GM23338 (cell line): ENCODE measurements at regions not wholly inside any gene's neighbourhood (a gene's known extent, or its start where the extent isn't known, plus 50 kb on each side); places are given as distances from the start of the nearest gene placed in this dataset.
A peak's percentile ranks its signal among the peaks of the same experiment; 100 is the strongest.

ENCODE experiments used
- ATAC-seq: fragments of 200-7000 bp; cut with Tn5 transposase; 3 replicates; pipeline ENCODE4 v1.9.1; 2020
- DNase-seq: peaks from one replicate; pipeline ENCODE4 v3.0.0-alpha.2; 2015; ENCODE audit warnings: low spot score
- H2AFZ ChIP-seq: fragments of 200-600 bp; sonication (generic); 2 replicates; pipeline ENCODE4 v1.8.0; 2016; ENCODE audit warnings: antibody characterized with exemption, mild to moderate bottlenecking, moderate library complexity
- H3F3A ChIP-seq: fragments of 200-600 bp; sonication (generic); replicated peaks from 2 replicates; pipeline ENCODE4 v1.8.0; 2017; ENCODE audit warnings: antibody characterized with exemption, mixed run types, low read depth
- H3K27ac ChIP-seq: fragments of 200-600 bp; sonication (generic); 2 replicates; pipeline ENCODE4 v1.6.1; 2016; ENCODE audit warnings: low read depth
- H3K27me3 ChIP-seq: fragments of 200-600 bp; sonication (generic); 2 replicates; pipeline ENCODE4 v1.8.0; 2016; ENCODE audit warnings: mild to moderate bottlenecking, mixed run types, moderate library complexity; ENCODE audit not compliant: insufficient read depth
- H3K36me3 ChIP-seq: fragments of 200-600 bp; sonication (generic); 2 replicates; pipeline ENCODE4 v1.8.0; 2016; ENCODE audit warnings: mild to moderate bottlenecking; ENCODE audit not compliant: insufficient read depth
- H3K4me1 ChIP-seq: fragments of 200-600 bp; sonication (generic); 2 replicates; pipeline ENCODE4 v1.8.0; 2016; ENCODE audit warnings: mild to moderate bottlenecking, moderate library complexity; ENCODE audit not compliant: insufficient read depth
- H3K4me2 ChIP-seq: fragments of 200-600 bp; sonication (generic); 2 replicates; pipeline ENCODE4 v1.7.1; 2017; ENCODE audit warnings: mixed run types
- H3K4me3 ChIP-seq: fragments of 200-600 bp; sonication (generic); 2 replicates; pipeline ENCODE4 v1.6.1; 2016; ENCODE audit warnings: mixed run types
- H3K79me2 ChIP-seq: fragments of 200-600 bp; sonication (generic); replicated peaks from 2 replicates; pipeline ENCODE4 v1.8.0; 2017; ENCODE audit warnings: mild to moderate bottlenecking; ENCODE audit not compliant: insufficient read depth
- H3K9me2 ChIP-seq: fragments of 200-600 bp; sonication (generic); 2 replicates; pipeline ENCODE4 v1.8.0; 2017; ENCODE audit not compliant: insufficient read depth
- H4K20me1 ChIP-seq: fragments of 200-600 bp; sonication (generic); replicated peaks from 2 replicates; pipeline ENCODE4 v1.8.0; 2017; ENCODE audit warnings: mild to moderate bottlenecking; ENCODE audit not compliant: insufficient read depth
- H3K27ac Mint-ChIP-seq: 2 replicates; pipeline ENCODE4 v1.8.0; 2020; ENCODE audit warnings: inconsistent platforms, mild to moderate bottlenecking, moderate library complexity, mixed read lengths
- H3K27me3 Mint-ChIP-seq: 3 replicates; pipeline ENCODE4 v1.8.0; 2022; ENCODE audit warnings: low read depth, mild to moderate bottlenecking, moderate library complexity, mixed read lengths, inconsistent platforms; ENCODE audit not compliant: insufficient read depth, poor library complexity
- H3K36me3 Mint-ChIP-seq: 3 replicates; pipeline ENCODE4 v1.8.0; 2021; ENCODE audit warnings: low read depth, mild to moderate bottlenecking, inconsistent platforms, moderate library complexity, mixed read lengths
- H3K4me1 Mint-ChIP-seq: 3 replicates; pipeline ENCODE4 v1.8.0; 2020; ENCODE audit warnings: mild to moderate bottlenecking, inconsistent platforms, mixed read lengths
- H3K4me3 Mint-ChIP-seq: 3 replicates; pipeline ENCODE4 v1.8.0; 2021; ENCODE audit warnings: moderate library complexity, mild to moderate bottlenecking, inconsistent platforms, mixed read lengths
- H3K9me3 Mint-ChIP-seq: 3 replicates; pipeline ENCODE4 v1.8.0; 2020; ENCODE audit warnings: moderate library complexity, mild to moderate bottlenecking, inconsistent platforms, mixed read lengths
- CREB1 ChIP-seq: fragments of 250-450 bp; sonication (Bioruptor Pico); IDR thresholded peaks from 2 replicates; pipeline ENCODE4 v1.5.0; 2020; ENCODE audit warnings: low read depth, mild to moderate bottlenecking, moderate library complexity
- CTCF ChIP-seq, 2 experiments: fragments of 200-600 bp in 1 of 2; sonication (generic) in 1 of 2; conservative IDR thresholded peaks; 2 replicates each; pipeline versions ENCODE4 v1.5.1 to v1.6.1; 2016 to 2017; ENCODE audit warnings: antibody characterized with exemption in 2 of 2, low read depth in 2 of 2, mild to moderate bottlenecking in 2 of 2, moderate library complexity in 1 of 2
- ETS1 ChIP-seq: IDR thresholded peaks from 2 replicates; pipeline ENCODE4 v1.6.1; 2016; ENCODE audit warnings: antibody characterized with exemption
- EZH2phosphoT487 ChIP-seq: fragments of 200-600 bp; sonication (generic); IDR thresholded peaks from one replicate; pipeline ENCODE4 v1.8.1; 2018; ENCODE audit warnings: antibody characterized with exemption; ENCODE audit not compliant: unreplicated experiment
- JUNB ChIP-seq: IDR thresholded peaks from one replicate; pipeline ENCODE4 v1.6.1; 2016; ENCODE audit warnings: antibody characterized with exemption; ENCODE audit not compliant: unreplicated experiment
- NANOG ChIP-seq: IDR thresholded peaks from 2 replicates; pipeline ENCODE4 v1.6.1; 2016; ENCODE audit warnings: antibody characterized with exemption, borderline replicate concordance
- POLR2AphosphoS5 ChIP-seq: IDR thresholded peaks from 2 replicates; pipeline ENCODE4 v1.6.1; 2016; ENCODE audit warnings: antibody characterized with exemption, low read depth
- REST ChIP-seq: IDR thresholded peaks from one replicate; pipeline ENCODE4 v1.6.1; 2018; ENCODE audit warnings: antibody characterized with exemption; ENCODE audit not compliant: unreplicated experiment
- STAT1 ChIP-seq: IDR thresholded peaks from one replicate; pipeline ENCODE4 v1.6.1; 2016; ENCODE audit warnings: antibody characterized with exemption; ENCODE audit not compliant: unreplicated experiment
- ZNF114 ChIP-seq: fragments of 250-450 bp; sonication (Bioruptor Pico); IDR thresholded peaks from 2 replicates; pipeline ENCODE4 v1.5.0; 2020; ENCODE audit warnings: mild to moderate bottlenecking, moderate library complexity
- ZNF462 ChIP-seq: fragments of 250-450 bp; sonication (Bioruptor Pico); IDR thresholded peaks from 2 replicates; pipeline ENCODE4 v1.5.0; 2020; ENCODE audit warnings: mild to moderate bottlenecking, moderate library complexity

- TF ChIP-seq ZNF462 (CRISPR knock-in tag) (no peak), JUNB (no peak), NANOG (no peak), EZH2phosphoT487 (no peak), STAT1 (no peak), CTCF (conservative IDR thresholded peaks at IDR 0.05; ENCODE audit: low read depth in 2 of 2) (no peak)
Measured at GRCh38 chr2:194486326-194486725, 1170.7 kb upstream of the SLC39A10 start (continued).

GRCh38 chr2:194483041-194483440, 1174.0 kb upstream of the SLC39A10 start:
- Mint-ChIP-seq H3K9me3 (no peaks in the 10 kb centered on the region), H3K4me1 (no peaks in the 10 kb centered on the region), H3K36me3 (no peaks in the 10 kb centered on the region), H3K27me3 (no peaks in the 10 kb centered on the region), H3K4me3 (no peak overlapping the region), H3K27ac (no peak overlapping the region)
- H4K20me1 ChIP-seq, result no peaks in the 10 kb centered on the region
- no peaks in the 10 kb centered on the region for H3K9me2 ChIP-seq
- no peaks in the 10 kb centered on the region for H3K79me2 ChIP-seq
- H3K4me3 ChIP-seq, result no peak overlapping the region
- no peaks in the 10 kb centered on the region for H3K36me3 ChIP-seq
- no peak overlapping the region for H3K27ac ChIP-seq
- H3K4me2 ChIP-seq, result no peak overlapping the region
- H2AFZ ChIP-seq, result peak overlapping the region; percentile 28; the same call in 1 of the 2 replicates
- no peaks in the 10 kb centered on the region for H3F3A ChIP-seq
- ATAC-seq (no peak), DNase-seq (no peak)
- no peaks in the 10 kb centered on the region for H3K4me1 ChIP-seq
- H3K27me3 ChIP-seq, result no peaks in the 10 kb centered on the region
- TF ChIP-seq ZNF114 (no peak), EZH2phosphoT487 (no peak), ETS1 (no peak), CREB1 (no peak), STAT1 (no peak), REST (no peak), POLR2AphosphoS5 (no peak), CTCF (conservative IDR thresholded peaks at IDR 0.05; ENCODE audit: low read depth in 2 of 2) (no peak)
